Fibroblast of skin of back (primary cell): ENCODE measurements at regions not wholly inside any gene's neighbourhood (a gene's known extent, or its start where the extent isn't known, plus 50 kb on each side); places are given as distances from the start of the nearest gene placed in this dataset.

Experiments
- DNase-seq: peaks from one replicate; pipeline ENCODE4 v3.0.0-alpha.2; 2013

- no peak for DNase-seq
Measured at GRCh38 chr16:86389566-86390328, 120.6 kb upstream of the FOXF1 start.

GRCh38 chr16:86390335-86390734 lies 120.0 kb upstream of the FOXF1 start:
- no peak for DNase-seq

GRCh38 chr16:86391486-86391885 lies 118.8 kb upstream of the FOXF1 start:
- no peak for DNase-seq

GRCh38 chr16:86391984-86392383 lies 118.3 kb upstream of the FOXF1 start:
- peak; percentile 66 for DNase-seq

GRCh38 chr16:86392436-86393152 lies 117.7 kb upstream of the FOXF1 start:
- DNase-seq: no peak

- DNase-seq: no peak
Measured at GRCh38 chr16:86393907-86394626, 116.3 kb upstream of the FOXF1 start.

- no peak for DNase-seq
Measured at GRCh38 chr16:86395477-86395876, 114.8 kb upstream of the FOXF1 start.

- peak; percentile 55 for DNase-seq
Measured at GRCh38 chr16:86396422-86396821, 113.9 kb upstream of the FOXF1 start.

- peak; percentile 71 for DNase-seq
Measured at GRCh38 chr16:86396901-86397311, 113.4 kb upstream of the FOXF1 start.

GRCh38 chr16:86398201-86398600 lies 112.1 kb upstream of the FOXF1 start:
- no peak for DNase-seq

- peak; percentile 51 for DNase-seq
Measured at GRCh38 chr16:86398622-86399021, 111.7 kb upstream of the FOXF1 start.

- no peak for DNase-seq
Measured at GRCh38 chr16:86401126-86401525, 109.2 kb upstream of the FOXF1 start.

GRCh38 chr16:86403085-86403484 lies 107.2 kb upstream of the FOXF1 start:
- no peak for DNase-seq

GRCh38 chr16:86403541-86404163 lies 106.7 kb upstream of the FOXF1 start:
- no peak for DNase-seq

GRCh38 chr16:86404678-86405077 lies 105.6 kb upstream of the FOXF1 start:
- DNase-seq: no peak

GRCh38 chr16:86405319-86405718 lies 105.0 kb upstream of the FOXF1 start:
- DNase-seq: no peak

- DNase-seq: no peak
Measured at GRCh38 chr16:86406056-86406455, 104.3 kb upstream of the FOXF1 start.

- DNase-seq: no peak
Measured at GRCh38 chr16:86408685-86409084, 101.6 kb upstream of the FOXF1 start.

GRCh38 chr16:86410081-86410480 lies 100.2 kb upstream of the FOXF1 start:
- no peak for DNase-seq

- no peak for DNase-seq
Measured at GRCh38 chr16:86410529-86410928, 99.8 kb upstream of the FOXF1 start.

- DNase-seq: no peak
Measured at GRCh38 chr16:86411897-86412296, 98.4 kb upstream of the FOXF1 start.

- DNase-seq: no peak
Measured at GRCh38 chr16:86414991-86415740, 95.2 kb upstream of the FOXF1 start.
